IMR-90 (cell line): ENCODE measurements at regions not wholly inside any gene's neighbourhood (a gene's known extent, or its start where the extent isn't known, plus 50 kb on each side); places are given as distances from the start of the nearest gene placed in this dataset.

Experiments
- ATAC-seq: fragments of 200-7000 bp; cut with Tn5 transposase; 2 replicates; pipeline ENCODE4 v1.9.1; 2020; ENCODE audit warnings: low read depth, mild to moderate bottlenecking, moderate library complexity
- BruUV-seq: library from RNA; stranded (reverse); fragments of 400-500 nt; replicated peaks from 2 replicates; lab custom pipeline; 2021; lab: Mats Ljungman, UMichigan
- CTCF ChIA-PET: fragments of 300-600 bp; formaldehyde crosslinking; extraction: SDS; loops from one replicate; lab custom pipeline; 2021; ENCODE audit warnings: antibody characterized with exemption; lab: Yijun Ruan, JAX
- POLR2A ChIA-PET: fragments of 300-600 bp; sonication (Branson Sonifier 250); formaldehyde crosslinking; loops from one replicate; lab custom pipeline; 2022; ENCODE audit warnings: antibody characterized with exemption; ENCODE audit not compliant: unreplicated experiment; lab: Charles Lee
- DNase-seq: peaks from one replicate; pipeline ENCODE4 v3.0.0; 2013
- H2AFZ ChIP-seq: replicated peaks from 2 replicates; pipeline ENCODE3; 2013; ENCODE audit warnings: low read length, mild to moderate bottlenecking; ENCODE audit not compliant: poor library complexity
- H2AK5ac ChIP-seq: 2 replicates; pipeline ENCODE4 v1.6.1; 2013; ENCODE audit warnings: low read depth, low read length, inconsistent platforms
- H2AK9ac ChIP-seq: replicated peaks from 2 replicates; pipeline ENCODE3; 2013; ENCODE audit warnings: mild to moderate bottlenecking, low read depth, low read length, moderate library complexity; ENCODE audit not compliant: poor library complexity
- H2BK120ac ChIP-seq: 2 replicates; pipeline ENCODE4 v1.6.1; 2013; ENCODE audit warnings: low read depth, low read length, inconsistent platforms
- H2BK15ac ChIP-seq: 3 replicates; pipeline ENCODE4 v1.6.1; 2013; ENCODE audit warnings: low read depth, low read length, inconsistent platforms
- H2BK20ac ChIP-seq: 2 replicates; pipeline ENCODE4 v1.6.1; 2013; ENCODE audit warnings: low read depth, mild to moderate bottlenecking, inconsistent platforms, low read length, moderate library complexity
- H2BK5ac ChIP-seq: 2 replicates; pipeline ENCODE4 v1.6.1; 2013; ENCODE audit warnings: mild to moderate bottlenecking, low read depth, low read length, inconsistent platforms; ENCODE audit not compliant: poor library complexity, severe bottlenecking
- H3K14ac ChIP-seq: replicated peaks from 2 replicates; pipeline ENCODE4 v1.6.1; 2013; ENCODE audit warnings: low read depth, low read length, inconsistent platforms
- H3K18ac ChIP-seq: 2 replicates; pipeline ENCODE4 v1.6.1; 2013; ENCODE audit warnings: low read depth, low read length, control low read depth
- H3K23ac ChIP-seq: 2 replicates; pipeline ENCODE4 v1.6.1; 2013; ENCODE audit warnings: low read depth, low read length, inconsistent platforms
- H3K27ac ChIP-seq: 2 replicates; pipeline ENCODE4 v1.5.1; 2013; ENCODE audit warnings: mild to moderate bottlenecking, control low read depth, low read length; ENCODE audit not compliant: insufficient read depth
- H3K27me3 ChIP-seq: 2 replicates; pipeline ENCODE4 v1.6.1; 2013; ENCODE audit warnings: low read length; ENCODE audit not compliant: control insufficient read depth, insufficient read depth
- H3K36me3 ChIP-seq: 2 replicates; pipeline ENCODE4 v1.6.1; 2013; ENCODE audit warnings: low read length, mixed read lengths; ENCODE audit not compliant: control insufficient read depth, insufficient read depth
- H3K4ac ChIP-seq: 2 replicates; pipeline ENCODE4 v1.6.1; 2013; ENCODE audit warnings: low read depth, low read length, inconsistent platforms
- H3K4me1 ChIP-seq: 2 replicates; pipeline ENCODE4 v1.6.1; 2013; ENCODE audit warnings: low read length, mixed read lengths; ENCODE audit not compliant: control insufficient read depth, insufficient read depth
- H3K4me2 ChIP-seq: 2 replicates; pipeline ENCODE4 v1.6.1; 2013; ENCODE audit warnings: low read depth, mild to moderate bottlenecking, control low read depth, low read length, moderate library complexity
- H3K4me3 ChIP-seq: 2 replicates; pipeline ENCODE4 v1.5.1; 2013; ENCODE audit warnings: low read depth, mild to moderate bottlenecking, control low read depth, low read length, moderate library complexity; ENCODE audit not compliant: insufficient read depth
- H3K56ac ChIP-seq: 2 replicates; pipeline ENCODE4 v1.6.1; 2013; ENCODE audit warnings: low read length, inconsistent platforms; ENCODE audit not compliant: insufficient read depth; ENCODE audit errors: extremely low read depth
- H3K79me1 ChIP-seq, 2 experiments: 2 replicates each; pipeline ENCODE4 v1.6.1; 2013; ENCODE audit warnings: low read length in 2 of 2, inconsistent platforms in 1 of 2, low read depth in 1 of 2
- H3K9ac ChIP-seq: 2 replicates; pipeline ENCODE4 v1.6.1; 2013; ENCODE audit warnings: low read depth, low read length, control low read depth
- H3K9me1 ChIP-seq: 2 replicates; pipeline ENCODE4 v1.6.1; 2013; ENCODE audit warnings: low read length, inconsistent platforms; ENCODE audit not compliant: insufficient read depth
- H3K9me3 ChIP-seq: 2 replicates; pipeline ENCODE4 v1.6.1; 2013; ENCODE audit warnings: low read length; ENCODE audit not compliant: control insufficient read depth, insufficient read depth
- H4K20me1 ChIP-seq: 2 replicates; pipeline ENCODE4 v1.6.1; 2013; ENCODE audit warnings: low read length, inconsistent platforms; ENCODE audit not compliant: insufficient read depth
- H4K5ac ChIP-seq: 2 replicates; pipeline ENCODE4 v1.6.1; 2013; ENCODE audit warnings: mild to moderate bottlenecking, low read depth, low read length, control low read depth
- H4K8ac ChIP-seq, 2 experiments: 2 replicates each; pipeline ENCODE4 v1.6.1; 2013; ENCODE audit warnings: low read depth in 2 of 2, low read length in 2 of 2, control low read depth in 1 of 2, inconsistent platforms in 1 of 2
- H4K91ac ChIP-seq: 2 replicates; pipeline ENCODE4 v1.6.1; 2013; ENCODE audit warnings: low read depth, low read length, inconsistent platforms; ENCODE audit not compliant: insufficient read depth
- BHLHE40 ChIP-seq: fragments of 150-350 bp; IDR thresholded peaks from 2 replicates; pipeline ENCODE4 v1.6.1; 2016; ENCODE audit warnings: mild to moderate bottlenecking, low read depth, low read length
- CEBPB ChIP-seq: IDR thresholded peaks from 2 replicates; pipeline ENCODE4 v1.6.1; 2012; ENCODE audit warnings: low read depth, low read length, improper control_type of control experiment
- MAFK ChIP-seq: IDR thresholded peaks from 2 replicates; pipeline ENCODE4 v1.6.1; 2012; ENCODE audit warnings: low read depth, low read length, improper control_type of control experiment
- MAZ ChIP-seq: IDR thresholded peaks from 2 replicates; pipeline ENCODE4 v1.6.1; 2012; ENCODE audit warnings: low read depth, mild to moderate bottlenecking, low read length, improper control_type of control experiment, moderate library complexity, borderline replicate concordance
- MXI1 ChIP-seq: IDR thresholded peaks from 2 replicates; pipeline ENCODE4 v1.6.1; 2012; ENCODE audit warnings: low read depth, mild to moderate bottlenecking, low read length, moderate library complexity, borderline replicate concordance
- NFE2L2 ChIP-seq: fragments of 150-350 bp; IDR thresholded peaks from 2 replicates; pipeline ENCODE4 v1.6.1; 2016; ENCODE audit warnings: low read depth, mild to moderate bottlenecking, low read length
- RFX5 ChIP-seq: IDR thresholded peaks from 2 replicates; pipeline ENCODE4 v1.8.0; 2012; ENCODE audit warnings: low read depth, mild to moderate bottlenecking, low read length, moderate library complexity
- WGBS, 2 experiments: methylation state at CpG; one replicate each; pipeline versions ENCODE4 v1.1.5 to v1.1.7; 2013; ENCODE audit warnings: missing lambda C conversion rate in 2 of 2; ENCODE audit not compliant: insufficient read length in 1 of 2; ENCODE audit errors: extremely low coverage in 2 of 2; 5-methylcytosine and 5-hydroxymethylcytosine counted together
- dilution Hi-C: fragments of 300-500 bp; cut with HindIII; formaldehyde crosslinking; loops from one replicate; pipeline ENCODE4 v1.14.3; 2018; ENCODE audit warnings: low sequenced_read_pairs; ENCODE audit not compliant: unreplicated experiment
- in situ Hi-C: fragments of 300-500 bp; cut with MboI; formaldehyde crosslinking; loops from 3 replicates; pipeline ENCODE4 v1.14.3; 2019; ENCODE audit warnings: low sequenced_read_pairs, inconsistent platforms, mixed read lengths
- intact Hi-C: fragments of 100-400 bp; cut with micrococcal nuclease; formaldehyde crosslinking; loops from 2 replicates; pipeline ENCODE4 v1.10.0; 2022
- TF ChIP-seq, protein P1 (sequence below): fragments of 150-350 bp; IDR thresholded peaks from 2 replicates; pipeline ENCODE4 v1.6.1; 2017; ENCODE audit warnings: mild to moderate bottlenecking, antibody characterized with exemption, low read length, low read depth
- TF ChIP-seq, protein P2 (sequence below): conservative IDR thresholded peaks from 2 replicates; pipeline ENCODE4 v1.5.1; 2012; ENCODE audit warnings: mild to moderate bottlenecking, low read depth, low read length, improper control_type of control experiment

DNA sequence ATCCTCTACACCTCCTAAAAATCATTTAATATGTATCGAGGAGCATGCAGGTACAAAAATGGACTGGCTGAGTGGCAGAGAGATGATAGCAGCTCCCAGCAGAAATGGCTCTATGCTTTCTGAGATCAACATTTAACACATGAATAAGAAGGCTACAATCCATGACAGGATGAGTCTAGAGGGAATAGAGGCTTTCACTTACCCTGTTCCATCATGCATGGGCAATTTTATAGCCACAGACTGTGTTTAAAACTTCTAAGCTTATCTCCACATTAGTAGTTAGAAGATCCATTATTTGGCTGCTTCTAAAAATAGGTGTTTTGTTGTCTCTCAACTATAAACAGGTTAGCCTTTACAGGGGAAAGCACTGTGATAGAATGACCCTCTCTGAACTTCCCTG, 149.1 kb upstream of the ARHGAP28 start:
- Histone ChIP-seq H3K14ac (no peak overlapping the region), H3K9me3 (no peaks in the 10 kb centered on the region), H4K91ac (no peak overlapping the region), H3K36me3 (no peaks in the 10 kb centered on the region), H3K4ac (no peak overlapping the region), H2AFZ (no peak overlapping the region), H3K27ac (no peak overlapping the region), H3K56ac (no peak overlapping the region), H3K4me1 (no peaks in the 10 kb centered on the region), H2BK15ac (no peak overlapping the region), H3K4me3 (no peak overlapping the region), H3K4me2 (no peak overlapping the region), H2AK9ac (no peak overlapping the region), H3K9me1 (no peaks in the 10 kb centered on the region), H2BK5ac (no peak overlapping the region), H4K20me1 (no peaks in the 10 kb centered on the region), H2AK5ac (no peak overlapping the region), H2BK120ac (no peak overlapping the region), H2BK20ac (no peak overlapping the region), H3K79me1 (no peaks in the 10 kb centered on the region), H3K18ac (no peak overlapping the region), H4K8ac (no peak overlapping the region), H3K23ac (no peak overlapping the region), H4K5ac (no peak overlapping the region), H3K9ac (no peak overlapping the region), H3K27me3 (peaks cover 3% of the 10 kb centered on the region)
- TF ChIP-seq, protein P1, sequence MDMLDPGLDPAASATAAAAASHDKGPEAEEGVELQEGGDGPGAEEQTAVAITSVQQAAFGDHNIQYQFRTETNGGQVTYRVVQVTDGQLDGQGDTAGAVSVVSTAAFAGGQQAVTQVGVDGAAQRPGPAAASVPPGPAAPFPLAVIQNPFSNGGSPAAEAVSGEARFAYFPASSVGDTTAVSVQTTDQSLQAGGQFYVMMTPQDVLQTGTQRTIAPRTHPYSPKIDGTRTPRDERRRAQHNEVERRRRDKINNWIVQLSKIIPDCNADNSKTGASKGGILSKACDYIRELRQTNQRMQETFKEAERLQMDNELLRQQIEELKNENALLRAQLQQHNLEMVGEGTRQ = no peak
- TF ChIP-seq BHLHE40 (no peak), MXI1 (no peak), MAFK (no peak), NFE2L2 (no peak), MAZ (no peak), RFX5 (no peak), CEBPB (no peak)
- TF ChIP-seq, protein P2, sequence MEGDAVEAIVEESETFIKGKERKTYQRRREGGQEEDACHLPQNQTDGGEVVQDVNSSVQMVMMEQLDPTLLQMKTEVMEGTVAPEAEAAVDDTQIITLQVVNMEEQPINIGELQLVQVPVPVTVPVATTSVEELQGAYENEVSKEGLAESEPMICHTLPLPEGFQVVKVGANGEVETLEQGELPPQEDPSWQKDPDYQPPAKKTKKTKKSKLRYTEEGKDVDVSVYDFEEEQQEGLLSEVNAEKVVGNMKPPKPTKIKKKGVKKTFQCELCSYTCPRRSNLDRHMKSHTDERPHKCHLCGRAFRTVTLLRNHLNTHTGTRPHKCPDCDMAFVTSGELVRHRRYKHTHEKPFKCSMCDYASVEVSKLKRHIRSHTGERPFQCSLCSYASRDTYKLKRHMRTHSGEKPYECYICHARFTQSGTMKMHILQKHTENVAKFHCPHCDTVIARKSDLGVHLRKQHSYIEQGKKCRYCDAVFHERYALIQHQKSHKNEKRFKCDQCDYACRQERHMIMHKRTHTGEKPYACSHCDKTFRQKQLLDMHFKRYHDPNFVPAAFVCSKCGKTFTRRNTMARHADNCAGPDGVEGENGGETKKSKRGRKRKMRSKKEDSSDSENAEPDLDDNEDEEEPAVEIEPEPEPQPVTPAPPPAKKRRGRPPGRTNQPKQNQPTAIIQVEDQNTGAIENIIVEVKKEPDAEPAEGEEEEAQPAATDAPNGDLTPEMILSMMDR = no peak
- ATAC-seq (no peak), DNase-seq (no peak)
- dilution Hi-C loops = no loop called here
- BruUV-seq = no TSS peak
- intact Hi-C loops = no loop called here
- POLR2A ChIA-PET = no interaction called here
- in situ Hi-C loops = no loop called here
- WGBS, 2 experiments = no CpG with 5 or more reads among the region's 1 CpG
- CTCF ChIA-PET = interaction anchor here (1.2 kb wide), 1 partner anchor 24 kb away, joined by 6 read pairs; no protein-coding TSS in a partner anchor
